Adrenal gland (tissue), 9 donors: ENCODE measurements at regions not wholly inside any gene's neighbourhood (a gene's known extent, or its start where the extent isn't known, plus 50 kb on each side); places are given as distances from the start of the nearest gene placed in this dataset.

Experiments
- DNase-seq, 7 donors: peaks; one replicate each; pipeline ENCODE4 v3.0.0-alpha.2; 2019 to 2020
- H3K27ac ChIP-seq, 5 donors: fragments of 200-600 bp; sonication (generic) in 4 of 5; 1 replicate in 3 of 5; 2 replicates in 2 of 5; pipeline versions ENCODE4 v1.5.1 to v1.8.0; 2016 to 2020; ENCODE audit warnings: mild to moderate bottlenecking in 1 of 5
- H3K27me3 ChIP-seq: fragments of 200-600 bp; 2 replicates; pipeline ENCODE4 v1.8.0; 2021
- H3K36me3 ChIP-seq, 2 donors: fragments of 200-600 bp; replicated peaks in 1 of 2; 1 replicate in 1 of 2; 2 replicates in 1 of 2; pipeline versions ENCODE4 v1.5.1 to v1.8.0; 2018 to 2022
- H3K4me1 ChIP-seq, 2 donors: fragments of 200-600 bp; replicated peaks in 1 of 2; 1 replicate in 1 of 2; 2 replicates in 1 of 2; pipeline versions ENCODE4 v1.5.1 to v1.8.0; 2018 to 2021
- H3K4me3 ChIP-seq, 4 donors: fragments of 200-600 bp; sonication (generic) in 3 of 4; one replicate each; pipeline ENCODE4 v1.5.1; 2016 to 2018
- H3K9me3 ChIP-seq, 3 donors: fragments of 200-600 bp; sonication (generic) in 1 of 3; replicated peaks in 1 of 3; 1 replicate in 2 of 3; 2 replicates in 1 of 3; pipeline versions ENCODE4 v1.5.1 to v1.8.0; 2016 to 2021
- POLR2A ChIP-seq, 2 donors: fragments of 450-650 bp; IDR thresholded peaks; one replicate each; pipeline ENCODE4 v1.6.1; 2017; ENCODE audit warnings: antibody characterized with exemption in 2 of 2, mild to moderate bottlenecking in 2 of 2, moderate library complexity in 1 of 2
- WGBS, 4 donors: extraction: QIAGEN DNeasy Blood & Tissue Kit in 2 of 4; methylation state at CpG; one replicate each; pipeline versions ENCODE4 v1.1.5 to v1.1.7; 2013 to 2017; 5-methylcytosine and 5-hydroxymethylcytosine counted together
- intact Hi-C, 2 donors: fragments of 100-400 bp; cut with DNase I; formaldehyde crosslinking; loops; one replicate each; pipeline versions ENCODE4 v1.14.1 to v1.15.0; 2022 to 2023
- TF ChIP-seq, protein P1 (sequence below), 6 experiments: fragments of 450-650 bp in 4 of 6; fragments of 200-600 bp in 2 of 6; sonication (generic) in 1 of 6; IDR thresholded peaks; 1 replicate in 5 of 6; 2 replicates in 1 of 6; pipeline versions ENCODE4 v1.5.1 to v1.8.0; 2016 to 2021; ENCODE audit warnings: antibody characterized with exemption in 6 of 6, mild to moderate bottlenecking in 2 of 6, moderate library complexity in 1 of 6
- donor health status: healthy with polysubstance abuse.
- donor health status: Bipolar disorder and iron deficiency.
- donor health status: DM: yes; HTN: yes; CAD: no.
- donor health status: DM: no; HTN: no; CAD: no.
- donor health status: DM: no; HTN: no; CAD: no.

DNA sequence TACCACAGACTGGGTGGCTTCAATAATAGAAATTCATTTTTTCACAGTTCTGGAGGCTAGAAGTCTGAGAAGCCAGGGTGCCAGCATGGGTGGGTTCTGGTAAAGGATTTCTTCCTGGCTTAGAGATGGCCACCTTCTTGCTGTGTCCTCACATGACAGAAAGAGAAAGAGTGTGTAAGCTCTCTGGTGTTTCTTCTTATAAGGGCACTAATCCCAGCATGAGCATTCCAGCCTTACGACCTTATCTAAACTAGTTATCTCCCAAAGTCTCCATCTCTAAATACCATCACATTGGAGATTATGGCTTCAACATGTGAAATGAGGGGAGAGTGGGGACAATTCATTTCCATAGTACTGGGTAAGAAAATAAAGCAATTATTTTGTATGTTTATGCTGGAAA is 226.5 kb upstream of the TUSC1 start:
- H3K36me3 ChIP-seq, result no peaks in the 10 kb centered on the region
- TF ChIP-seq, protein P1, sequence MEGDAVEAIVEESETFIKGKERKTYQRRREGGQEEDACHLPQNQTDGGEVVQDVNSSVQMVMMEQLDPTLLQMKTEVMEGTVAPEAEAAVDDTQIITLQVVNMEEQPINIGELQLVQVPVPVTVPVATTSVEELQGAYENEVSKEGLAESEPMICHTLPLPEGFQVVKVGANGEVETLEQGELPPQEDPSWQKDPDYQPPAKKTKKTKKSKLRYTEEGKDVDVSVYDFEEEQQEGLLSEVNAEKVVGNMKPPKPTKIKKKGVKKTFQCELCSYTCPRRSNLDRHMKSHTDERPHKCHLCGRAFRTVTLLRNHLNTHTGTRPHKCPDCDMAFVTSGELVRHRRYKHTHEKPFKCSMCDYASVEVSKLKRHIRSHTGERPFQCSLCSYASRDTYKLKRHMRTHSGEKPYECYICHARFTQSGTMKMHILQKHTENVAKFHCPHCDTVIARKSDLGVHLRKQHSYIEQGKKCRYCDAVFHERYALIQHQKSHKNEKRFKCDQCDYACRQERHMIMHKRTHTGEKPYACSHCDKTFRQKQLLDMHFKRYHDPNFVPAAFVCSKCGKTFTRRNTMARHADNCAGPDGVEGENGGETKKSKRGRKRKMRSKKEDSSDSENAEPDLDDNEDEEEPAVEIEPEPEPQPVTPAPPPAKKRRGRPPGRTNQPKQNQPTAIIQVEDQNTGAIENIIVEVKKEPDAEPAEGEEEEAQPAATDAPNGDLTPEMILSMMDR (IDR thresholded peaks at IDR 0.05), result no peak
- DNase-seq, result no peak
- H3K4me3 ChIP-seq, result no peak overlapping the region
- H3K27me3 ChIP-seq, result no peaks in the 10 kb centered on the region
- H3K4me1 ChIP-seq, result no peaks in the 10 kb centered on the region
- 62 to 71% (median 67%) methylated on average over 1 of the region's 1 CpG for WGBS, 4 donors
- no peak overlapping the region for H3K27ac ChIP-seq
- no peaks in the 10 kb centered on the region for H3K9me3 ChIP-seq
- intact Hi-C loops, result no loop called here

DNA sequence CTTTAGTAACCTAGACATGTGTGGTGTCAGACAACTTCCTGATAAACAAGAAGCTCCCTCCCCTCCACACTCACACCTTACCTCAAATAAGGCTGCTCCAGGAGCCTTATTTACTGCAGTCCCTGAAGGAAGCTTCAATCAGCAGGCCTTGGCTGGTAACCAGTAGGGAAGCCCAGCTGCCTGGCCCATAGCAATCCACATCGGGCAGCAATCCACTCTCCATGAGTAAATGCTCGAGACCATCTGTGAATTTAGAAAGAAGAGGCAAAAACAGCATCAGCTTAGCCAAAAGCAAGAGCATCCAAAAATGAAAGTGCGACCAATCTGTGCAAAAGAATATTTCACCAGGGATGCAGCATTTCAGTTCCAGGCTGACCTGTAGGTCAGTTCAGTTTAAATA is 213.3 kb upstream of the TUSC1 start:
- Histone ChIP-seq H3K36me3 (no peaks in the 10 kb centered on the region), H3K27me3 (no peaks in the 10 kb centered on the region), H3K27ac (no peak overlapping the region), H3K9me3 (no peaks in the 10 kb centered on the region), H3K4me1 (no peaks in the 10 kb centered on the region), H3K4me3 (no peak overlapping the region)
- 74 to 82% (median 77%) methylated on average over 3 of the region's 3 CpGs for WGBS, 4 donors
- DNase-seq, result no peak
- intact Hi-C loops, result no loop called here
- TF ChIP-seq POLR2A (IDR thresholded peaks at IDR 0.05), result no peak
- TF ChIP-seq, protein P1 (IDR thresholded peaks at IDR 0.05), result no peak

GRCh38 chr9:25889661-25890060 is 211.4 kb upstream of the TUSC1 start:
- TF ChIP-seq, protein P1 (IDR thresholded peaks at IDR 0.05), result no peak
- TF ChIP-seq POLR2A (IDR thresholded peaks at IDR 0.05), result no peak

DNA sequence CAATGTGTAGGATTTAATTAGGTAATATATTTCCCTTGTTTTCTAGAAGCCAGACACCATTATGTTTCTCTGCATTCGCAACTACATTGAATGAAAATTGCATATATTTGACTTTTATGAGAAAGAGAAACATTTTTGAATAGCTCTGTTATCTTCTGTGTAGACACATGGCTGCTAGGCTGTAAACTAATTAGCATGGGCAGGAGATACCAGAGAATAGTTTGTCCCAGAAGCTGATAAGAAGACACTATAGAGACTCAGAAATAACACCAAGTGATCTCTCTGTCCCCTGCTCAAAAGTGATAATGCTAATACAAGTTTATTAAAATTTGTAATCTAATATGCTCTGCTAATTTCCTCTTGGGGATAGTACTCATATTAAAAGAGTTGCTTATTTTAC is 198.0 kb upstream of the TUSC1 start:
- H3K4me1 ChIP-seq, result no peaks in the 10 kb centered on the region
- no peaks in the 10 kb centered on the region for H3K27me3 ChIP-seq
- H3K27ac ChIP-seq, result no peak overlapping the region
- 72 to 86% (median 78%) methylated on average over 1 of the region's 1 CpG for WGBS, 4 donors
- no peak for TF ChIP-seq POLR2A (IDR thresholded peaks at IDR 0.05)
- TF ChIP-seq, protein P1 (IDR thresholded peaks at IDR 0.05), result no peak
- H3K36me3 ChIP-seq, result no peaks in the 10 kb centered on the region
- DNase-seq, result no peak
- no peak overlapping the region for H3K4me3 ChIP-seq
- intact Hi-C loops, result no loop called here
- H3K9me3 ChIP-seq, result no peaks in the 10 kb centered on the region

More at GRCh38 chr9:25889661-25890060, 211.4 kb upstream of the TUSC1 start:
- Histone ChIP-seq H3K27ac (no peak overlapping the region), H3K4me1 (no peaks in the 10 kb centered on the region), H3K27me3 (no peaks in the 10 kb centered on the region), H3K36me3 (no peaks in the 10 kb centered on the region), H3K9me3 (no peaks in the 10 kb centered on the region), H3K4me3 (no peak overlapping the region)
- WGBS, 4 donors, result 54 to 72% (median 60%) methylated on average over 1 of the region's 1 CpG
- no peak for DNase-seq
- intact Hi-C loops, result no loop called here
